ENCODE measurements at regions not wholly inside any gene's neighbourhood (a gene's known extent, or its start where the extent isn't known, plus 50 kb on each side); places are given as distances from the start of the nearest gene placed in this dataset.

- no peak for TF ChIP-seq ZNF274 (IDR thresholded peaks at IDR 0.05; ENCODE audit: low read depth, low read length)
- TF ChIP-seq SUZ12 (IDR thresholded peaks at IDR 0.05; ENCODE audit: extremely low read depth, insufficient read depth, insufficient read length), result no peak
- TF ChIP-seq YY1 (IDR thresholded peaks at IDR 0.05; ENCODE audit: insufficient read depth, insufficient read length), result no peak
- Histone ChIP-seq H3K4me1 (ENCODE audit: insufficient read depth, insufficient read length) (no peaks in the 10 kb centered on the region), H3K9me3 (ENCODE audit: insufficient read depth, low read length) (peaks cover 6% of the 10 kb centered on the region; the same call in 1 of the 2 replicates), H3K27me3 (ENCODE audit: insufficient read depth, insufficient read length) (no peaks in the 10 kb centered on the region), H3K9ac (ENCODE audit: insufficient read length, low read depth) (no peak overlapping the region), H3K4me3 (ENCODE audit: insufficient read length, low read depth) (no peak overlapping the region), H3K36me3 (ENCODE audit: insufficient read depth, insufficient read length, low read length) (no peaks in the 10 kb centered on the region)
- DNase-seq (ENCODE audit: low read depth, low spot score), result no peak
These were observed 659.3 kb upstream of the ARRDC4 start for GRCh38 chr15:97301166-97301565.

DNA sequence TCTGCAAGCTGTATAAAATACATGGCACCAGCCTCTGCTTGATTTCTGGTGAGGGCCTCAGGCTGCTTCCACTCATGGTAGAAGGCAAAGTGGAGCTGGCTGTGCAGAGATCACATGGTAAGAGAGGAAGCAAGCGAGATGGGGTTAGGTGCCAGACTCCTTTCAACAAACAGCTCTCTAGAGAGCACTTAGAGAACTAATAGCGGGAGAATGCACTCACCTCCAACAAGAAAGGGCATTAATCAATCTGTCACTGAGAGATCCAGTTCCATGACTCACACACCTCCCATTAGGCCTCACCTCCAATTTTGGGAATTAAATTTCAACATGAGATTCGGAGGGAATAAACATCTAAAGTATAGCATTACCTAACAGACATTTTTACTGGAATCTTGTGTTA lies 644.1 kb upstream of the ARRDC4 start:
- TF ChIP-seq YY1 (IDR thresholded peaks at IDR 0.05; ENCODE audit: insufficient read depth, insufficient read length) (no peak), SUZ12 (IDR thresholded peaks at IDR 0.05; ENCODE audit: extremely low read depth, insufficient read depth, insufficient read length) (no peak), ZNF274 (IDR thresholded peaks at IDR 0.05; ENCODE audit: low read depth, low read length) (no peak)
- H3K27me3 ChIP-seq (ENCODE audit: insufficient read depth, insufficient read length), result no peaks in the 10 kb centered on the region
- H3K9me3 ChIP-seq (ENCODE audit: insufficient read depth, low read length), result no peaks in the 10 kb centered on the region
- H3K4me3 ChIP-seq (ENCODE audit: insufficient read length, low read depth), result no peak overlapping the region
- H3K9ac ChIP-seq (ENCODE audit: insufficient read length, low read depth), result no peak overlapping the region
- no peaks in the 10 kb centered on the region for H3K4me1 ChIP-seq (ENCODE audit: insufficient read depth, insufficient read length)
- H3K36me3 ChIP-seq (ENCODE audit: insufficient read depth, insufficient read length, low read length), result no peaks in the 10 kb centered on the region
- no peak for DNase-seq (ENCODE audit: low read depth, low spot score)

GRCh38 chr15:97317163-97317562 lies 643.3 kb upstream of the ARRDC4 start:
- TF ChIP-seq SUZ12 (IDR thresholded peaks at IDR 0.05; ENCODE audit: extremely low read depth, insufficient read depth, insufficient read length) (no peak), YY1 (IDR thresholded peaks at IDR 0.05; ENCODE audit: insufficient read depth, insufficient read length) (no peak), ZNF274 (IDR thresholded peaks at IDR 0.05; ENCODE audit: low read depth, low read length) (no peak)
- H3K9ac ChIP-seq (ENCODE audit: insufficient read length, low read depth), result no peak overlapping the region
- H3K36me3 ChIP-seq (ENCODE audit: insufficient read depth, insufficient read length, low read length), result no peaks in the 10 kb centered on the region
- no peaks in the 10 kb centered on the region for H3K27me3 ChIP-seq (ENCODE audit: insufficient read depth, insufficient read length)
- DNase-seq (ENCODE audit: low read depth, low spot score), result no peak
- no peaks in the 10 kb centered on the region for H3K9me3 ChIP-seq (ENCODE audit: insufficient read depth, low read length)
- no peaks in the 10 kb centered on the region for H3K4me1 ChIP-seq (ENCODE audit: insufficient read depth, insufficient read length)
- no peak overlapping the region for H3K4me3 ChIP-seq (ENCODE audit: insufficient read length, low read depth)

- H3K4me3 ChIP-seq (ENCODE audit: insufficient read length, low read depth), result no peak overlapping the region
- H3K9ac ChIP-seq (ENCODE audit: insufficient read length, low read depth), result no peak overlapping the region
- TF ChIP-seq ZNF274 (IDR thresholded peaks at IDR 0.05; ENCODE audit: low read depth, low read length), result no peak
- TF ChIP-seq SUZ12 (IDR thresholded peaks at IDR 0.05; ENCODE audit: extremely low read depth, insufficient read depth, insufficient read length), result no peak
- TF ChIP-seq YY1 (IDR thresholded peaks at IDR 0.05; ENCODE audit: insufficient read depth, insufficient read length), result no peak
- no peaks in the 10 kb centered on the region for H3K4me1 ChIP-seq (ENCODE audit: insufficient read depth, insufficient read length)
- no peaks in the 10 kb centered on the region for H3K27me3 ChIP-seq (ENCODE audit: insufficient read depth, insufficient read length)
- H3K36me3 ChIP-seq (ENCODE audit: insufficient read depth, insufficient read length, low read length), result no peaks in the 10 kb centered on the region
- no peak for DNase-seq (ENCODE audit: low read depth, low spot score)
- no peaks in the 10 kb centered on the region for H3K9me3 ChIP-seq (ENCODE audit: insufficient read depth, low read length)
These were observed 641.2 kb upstream of the ARRDC4 start for GRCh38 chr15:97319291-97319690.

GRCh38 chr15:97346221-97346620 lies 614.3 kb upstream of the ARRDC4 start:
- Histone ChIP-seq H3K36me3 (ENCODE audit: insufficient read depth, insufficient read length, low read length) (no peaks in the 10 kb centered on the region), H3K9ac (ENCODE audit: insufficient read length, low read depth) (no peak overlapping the region), H3K27me3 (ENCODE audit: insufficient read depth, insufficient read length) (no peaks in the 10 kb centered on the region), H3K4me1 (ENCODE audit: insufficient read depth, insufficient read length) (no peaks in the 10 kb centered on the region), H3K4me3 (ENCODE audit: insufficient read length, low read depth) (no peak overlapping the region), H3K9me3 (ENCODE audit: insufficient read depth, low read length) (no peaks in the 10 kb centered on the region)
- DNase-seq (ENCODE audit: low read depth, low spot score), result no peak
- no peak for TF ChIP-seq SUZ12 (IDR thresholded peaks at IDR 0.05; ENCODE audit: extremely low read depth, insufficient read depth, insufficient read length)
- no peak for TF ChIP-seq YY1 (IDR thresholded peaks at IDR 0.05; ENCODE audit: insufficient read depth, insufficient read length)
- no peak for TF ChIP-seq ZNF274 (IDR thresholded peaks at IDR 0.05; ENCODE audit: low read depth, low read length)

- no peaks in the 10 kb centered on the region for H3K27me3 ChIP-seq (ENCODE audit: insufficient read depth, insufficient read length)
- no peak overlapping the region for H3K4me3 ChIP-seq (ENCODE audit: insufficient read length, low read depth)
- no peaks in the 10 kb centered on the region for H3K9me3 ChIP-seq (ENCODE audit: insufficient read depth, low read length)
- TF ChIP-seq ZNF274 (IDR thresholded peaks at IDR 0.05; ENCODE audit: low read depth, low read length) (no peak), SUZ12 (IDR thresholded peaks at IDR 0.05; ENCODE audit: extremely low read depth, insufficient read depth, insufficient read length) (no peak), YY1 (IDR thresholded peaks at IDR 0.05; ENCODE audit: insufficient read depth, insufficient read length) (no peak)
- no peak overlapping the region for H3K9ac ChIP-seq (ENCODE audit: insufficient read length, low read depth)
- DNase-seq (ENCODE audit: low read depth, low spot score), result no peak
- no peaks in the 10 kb centered on the region for H3K36me3 ChIP-seq (ENCODE audit: insufficient read depth, insufficient read length, low read length)
- H3K4me1 ChIP-seq (ENCODE audit: insufficient read depth, insufficient read length), result no peaks in the 10 kb centered on the region
These were observed 609.7 kb upstream of the ARRDC4 start for GRCh38 chr15:97350813-97351212.

- H3K9me3 ChIP-seq (ENCODE audit: insufficient read depth, low read length), result no peaks in the 10 kb centered on the region
- H3K36me3 ChIP-seq (ENCODE audit: insufficient read depth, insufficient read length, low read length), result no peaks in the 10 kb centered on the region
- no peak for DNase-seq (ENCODE audit: low read depth, low spot score)
- H3K27me3 ChIP-seq (ENCODE audit: insufficient read depth, insufficient read length), result no peaks in the 10 kb centered on the region
- TF ChIP-seq ZNF274 (IDR thresholded peaks at IDR 0.05; ENCODE audit: low read depth, low read length) (no peak), SUZ12 (IDR thresholded peaks at IDR 0.05; ENCODE audit: extremely low read depth, insufficient read depth, insufficient read length) (no peak), YY1 (IDR thresholded peaks at IDR 0.05; ENCODE audit: insufficient read depth, insufficient read length) (no peak)
- no peaks in the 10 kb centered on the region for H3K4me1 ChIP-seq (ENCODE audit: insufficient read depth, insufficient read length)
- no peak overlapping the region for H3K4me3 ChIP-seq (ENCODE audit: insufficient read length, low read depth)
- H3K9ac ChIP-seq (ENCODE audit: insufficient read length, low read depth), result no peak overlapping the region
These were observed 577.0 kb upstream of the ARRDC4 start for GRCh38 chr15:97383516-97383915.
